Naive thymus-derived CD8-positive, alpha-beta T cell (primary cell): ENCODE measurements at regions not wholly inside any gene's neighbourhood (a gene's known extent, or its start where the extent isn't known, plus 50 kb on each side); places are given as distances from the start of the nearest gene placed in this dataset.
A peak's percentile ranks its signal among the peaks of the same experiment; 100 is the strongest.

Experiments
- ATAC-seq, 2 donors: fragments of 150-1000 bp; cut with Tn5 transposase in 1 of 2; sonication (Bioruptor Pico), chemical (Tn5 transposase) in 1 of 2; 1 replicate in 1 of 2; 2 replicates in 1 of 2; pipeline ENCODE4 v1.10.0; 2021; ENCODE audit warnings: mild to moderate bottlenecking in 2 of 2, moderate library complexity in 2 of 2
- POLR2A ChIA-PET: fragments of 350-600 bp; sonication (Branson Sonifier 250); formaldehyde crosslinking; loops from one replicate; lab custom pipeline; 2021; ENCODE audit warnings: antibody characterized with exemption; lab: Charles Lee
- DNase-seq, 10 donors: peaks; one replicate each; pipeline versions ENCODE4 v3.0.0 to v3.0.0-alpha.2; 2020 to 2022
- H3K27ac Mint-ChIP-seq, 10 donors: one replicate each; pipeline ENCODE4 v1.8.0; 2020 to 2022; ENCODE audit warnings: mild to moderate bottlenecking in 10 of 10, mixed read lengths in 10 of 10, moderate library complexity in 4 of 10, inconsistent platforms in 1 of 10
- H3K27me3 Mint-ChIP-seq, 5 donors: one replicate each; pipeline ENCODE4 v1.8.0; 2021 to 2022; ENCODE audit warnings: mixed read lengths in 5 of 5
- H3K36me3 Mint-ChIP-seq, 3 donors: one replicate each; pipeline ENCODE4 v1.8.0; 2020 to 2022; ENCODE audit warnings: mixed read lengths in 3 of 3, mild to moderate bottlenecking in 2 of 3, inconsistent platforms in 1 of 3
- H3K4me1 Mint-ChIP-seq, 4 donors: one replicate each; pipeline ENCODE4 v1.8.0; 2021 to 2022; ENCODE audit warnings: mixed read lengths in 4 of 4
- H3K4me3 Mint-ChIP-seq, 10 donors: one replicate each; pipeline ENCODE4 v1.8.0; 2020 to 2022; ENCODE audit warnings: mild to moderate bottlenecking in 10 of 10, mixed read lengths in 10 of 10, moderate library complexity in 6 of 10, inconsistent platforms in 1 of 10
- H3K9me3 Mint-ChIP-seq, 9 donors: one replicate each; pipeline ENCODE4 v1.8.0; 2020 to 2022; ENCODE audit warnings: mixed read lengths in 9 of 9, mild to moderate bottlenecking in 3 of 9, inconsistent platforms in 1 of 9, moderate library complexity in 1 of 9

- POLR2A ChIA-PET, result no interaction called here
- peaks cover 15 to 34% (median 32%) of the 10 kb centered on the region in 5 donors for H3K27me3 Mint-ChIP-seq
Observed at GRCh38 chr13:97567510-97568243, 133.7 kb downstream of the RAP2A start.

GRCh38 chr13:97568850-97569249, 134.9 kb downstream of the RAP2A start:
- Mint-ChIP-seq H3K9me3 (no peaks in the 10 kb centered on the region), H3K4me3 (no peak overlapping the region), H3K36me3 (no peaks in the 10 kb centered on the region), H3K27me3 (peaks cover 15 to 34% (median 29%) of the 10 kb centered on the region in 5 donors), H3K27ac (no peak overlapping the region), H3K4me1 (no peaks in the 10 kb centered on the region)
- ATAC-seq, result no peak
- no peak for DNase-seq
- POLR2A ChIA-PET, result no interaction called here

More at GRCh38 chr13:97567510-97568243, 133.7 kb downstream of the RAP2A start:
- Mint-ChIP-seq H3K36me3 (no peaks in the 10 kb centered on the region), H3K27ac (no peak overlapping the region), H3K9me3 (no peaks in the 10 kb centered on the region), H3K4me1 (no peaks in the 10 kb centered on the region), H3K4me3 (peak overlapping the region in 1 of 10 donors; percentile 20)
- DNase-seq (no peak), ATAC-seq (no peak)

- H3K9me3 Mint-ChIP-seq, result no peaks in the 10 kb centered on the region
- ATAC-seq (no peak), DNase-seq (no peak)
- H3K27me3 Mint-ChIP-seq, result peaks cover 14 to 32% (median 29%) of the 10 kb centered on the region in 5 donors
- H3K36me3 Mint-ChIP-seq, result no peaks in the 10 kb centered on the region
- POLR2A ChIA-PET, result no interaction called here
- no peaks in the 10 kb centered on the region for H3K4me1 Mint-ChIP-seq
- peak overlapping the region in 1 of 10 donors; percentile 4 for H3K27ac Mint-ChIP-seq
- no peak overlapping the region for H3K4me3 Mint-ChIP-seq
Observed at GRCh38 chr13:97569841-97570240, 135.9 kb downstream of the RAP2A start.

GRCh38 chr13:97570442-97570841, 136.5 kb downstream of the RAP2A start:
- no peaks in the 10 kb centered on the region for H3K9me3 Mint-ChIP-seq
- no peaks in the 10 kb centered on the region for H3K36me3 Mint-ChIP-seq
- no peak overlapping the region for H3K4me3 Mint-ChIP-seq
- POLR2A ChIA-PET, result no interaction called here
- peaks cover 0 to 1% (median 0%) of the 10 kb centered on the region in 4 donors for H3K4me1 Mint-ChIP-seq
- no peak for DNase-seq
- ATAC-seq, result no peak
- H3K27ac Mint-ChIP-seq, result no peak overlapping the region
- peaks cover 10 to 28% (median 27%) of the 10 kb centered on the region in 5 donors for H3K27me3 Mint-ChIP-seq

GRCh38 chr13:97573011-97573410, 139.0 kb downstream of the RAP2A start:
- POLR2A ChIA-PET, result no interaction called here

GRCh38 chr13:97574926-97575325, 141.0 kb downstream of the RAP2A start:
- Mint-ChIP-seq H3K4me3 (no peak overlapping the region), H3K27ac (peak overlapping the region in 1 of 10 donors; percentile 18), H3K36me3 (no peaks in the 10 kb centered on the region), H3K27me3 (peaks cover under 1 to 11% (median 6%) of the 10 kb centered on the region in 5 donors), H3K4me1 (peaks cover 0 to 1% (median 0%) of the 10 kb centered on the region in 4 donors), H3K9me3 (peaks cover 0 to 12% (median 0%) of the 10 kb centered on the region in 9 donors)
- POLR2A ChIA-PET, result no interaction called here
- ATAC-seq (no peak), DNase-seq (no peak)

More at GRCh38 chr13:97573011-97573410, 139.0 kb downstream of the RAP2A start:
- H3K4me3 Mint-ChIP-seq, result no peak overlapping the region
- no peak for ATAC-seq
- H3K27ac Mint-ChIP-seq, result no peak overlapping the region
- peaks cover 0 to 12% (median 0%) of the 10 kb centered on the region in 9 donors for H3K9me3 Mint-ChIP-seq
- no peak for DNase-seq
- H3K36me3 Mint-ChIP-seq, result no peaks in the 10 kb centered on the region
- H3K27me3 Mint-ChIP-seq, result peaks cover 7 to 20% (median 10%) of the 10 kb centered on the region in 5 donors
- H3K4me1 Mint-ChIP-seq, result peaks cover 0 to 1% (median 0%) of the 10 kb centered on the region in 4 donors

GRCh38 chr13:97577026-97577425, 143.1 kb downstream of the RAP2A start:
- Mint-ChIP-seq H3K27me3 (peaks cover 0 to 9% (median 6%) of the 10 kb centered on the region in 5 donors), H3K4me1 (peaks cover 0 to 1% (median 0%) of the 10 kb centered on the region in 4 donors), H3K9me3 (peaks cover 0 to 12% (median 0%) of the 10 kb centered on the region in 9 donors), H3K27ac (no peak overlapping the region), H3K36me3 (no peaks in the 10 kb centered on the region), H3K4me3 (no peak overlapping the region)
- ATAC-seq (no peak), DNase-seq (no peak)
- POLR2A ChIA-PET, result no interaction called here

- H3K4me1 Mint-ChIP-seq, result peaks cover 0 to 2% (median 0%) of the 10 kb centered on the region in 4 donors
- DNase-seq (no peak), ATAC-seq (no peak)
- peaks cover 2 to 36% (median 19%) of the 10 kb centered on the region in 5 donors for H3K27me3 Mint-ChIP-seq
- peaks cover 0 to 9% (median 0%) of the 10 kb centered on the region in 9 donors for H3K9me3 Mint-ChIP-seq
- H3K27ac Mint-ChIP-seq, result peak overlapping the region in 1 of 10 donors; percentile 32
- H3K4me3 Mint-ChIP-seq, result no peak overlapping the region
- POLR2A ChIA-PET, result no interaction called here
- H3K36me3 Mint-ChIP-seq, result no peaks in the 10 kb centered on the region
Observed at GRCh38 chr13:97582170-97582569, 148.2 kb downstream of the RAP2A start.

GRCh38 chr13:97583907-97584497, 150.0 kb downstream of the RAP2A start:
- ATAC-seq (no peak), DNase-seq (no peak)
- Mint-ChIP-seq H3K27ac (peak overlapping the region in 1 of 10 donors; percentile 66), H3K27me3 (peaks cover 4 to 50% (median 23%) of the 10 kb centered on the region in 5 donors), H3K36me3 (no peaks in the 10 kb centered on the region), H3K4me3 (no peak overlapping the region), H3K4me1 (peaks cover 0 to 2% (median 0%) of the 10 kb centered on the region in 4 donors), H3K9me3 (peaks cover 0 to 10% (median 0%) of the 10 kb centered on the region in 9 donors)
- POLR2A ChIA-PET, result no interaction called here

GRCh38 chr13:97586941-97587340, 153.0 kb downstream of the RAP2A start:
- Mint-ChIP-seq H3K9me3 (peaks cover 0 to 10% (median 0%) of the 10 kb centered on the region in 9 donors), H3K27ac (no peak overlapping the region), H3K4me3 (no peak overlapping the region), H3K4me1 (peaks cover 0 to 2% (median 0%) of the 10 kb centered on the region in 4 donors), H3K27me3 (peaks cover 4 to 53% (median 23%) of the 10 kb centered on the region in 5 donors), H3K36me3 (no peaks in the 10 kb centered on the region)
- ATAC-seq (no peak), DNase-seq (no peak)
- POLR2A ChIA-PET, result no interaction called here

GRCh38 chr13:97588993-97589392, 155.0 kb downstream of the RAP2A start:
- Mint-ChIP-seq H3K4me1 (no peaks in the 10 kb centered on the region), H3K27ac (no peak overlapping the region), H3K27me3 (peaks cover 5 to 60% (median 30%) of the 10 kb centered on the region in 5 donors), H3K4me3 (no peak overlapping the region), H3K36me3 (no peaks in the 10 kb centered on the region), H3K9me3 (peaks cover 0 to 10% (median 0%) of the 10 kb centered on the region in 9 donors)
- POLR2A ChIA-PET, result no interaction called here
- ATAC-seq, result no peak
- DNase-seq, result no peak

- POLR2A ChIA-PET, result no interaction called here
Observed at GRCh38 chr13:97600458-97601075, 166.6 kb downstream of the RAP2A start.

GRCh38 chr13:97615266-97615665, 181.3 kb downstream of the RAP2A start:
- DNase-seq (no peak), ATAC-seq (no peak)
- Mint-ChIP-seq H3K36me3 (no peaks in the 10 kb centered on the region), H3K27ac (no peak overlapping the region), H3K4me3 (no peak overlapping the region), H3K4me1 (no peaks in the 10 kb centered on the region), H3K27me3 (peaks cover 5 to 36% (median 9%) of the 10 kb centered on the region in 5 donors), H3K9me3 (peaks cover 0 to 2% (median 0%) of the 10 kb centered on the region in 9 donors)
- POLR2A ChIA-PET, result no interaction called here

More at GRCh38 chr13:97600458-97601075, 166.6 kb downstream of the RAP2A start:
- Mint-ChIP-seq H3K4me1 (no peaks in the 10 kb centered on the region), H3K9me3 (peaks cover 0 to 18% (median 1%) of the 10 kb centered on the region in 9 donors), H3K27ac (no peak overlapping the region), H3K36me3 (no peaks in the 10 kb centered on the region), H3K4me3 (no peak overlapping the region), H3K27me3 (peaks cover 2 to 24% (median 11%) of the 10 kb centered on the region in 5 donors)
- ATAC-seq (no peak), DNase-seq (no peak)
